GM19328 (cell line): ENCODE measurements at regions not wholly inside any gene's neighbourhood (a gene's known extent, or its start where the extent isn't known, plus 50 kb on each side); places are given as distances from the start of the nearest gene placed in this dataset.

ENCODE experiments used
- ATAC-seq: cut with Tn5 transposase; IDR thresholded peaks from one replicate; pipeline ENCODE4 v1.9.1; 2021; ENCODE audit warnings: mild to moderate bottlenecking, moderate library complexity; ENCODE audit not compliant: unreplicated experiment

GRCh38 chr6:133630651-133631050 lies 258.3 kb upstream of the TCF21 start:
- no peak for ATAC-seq

- no peak for ATAC-seq
Observed at GRCh38 chr6:133631421-133631820, 257.5 kb upstream of the TCF21 start.

GRCh38 chr6:133632206-133632605 lies 256.7 kb upstream of the TCF21 start:
- no peak for ATAC-seq

- no peak for ATAC-seq
Observed at GRCh38 chr6:133632906-133633305, 256.0 kb upstream of the TCF21 start.

- no peak for ATAC-seq
Observed at GRCh38 chr6:133634474-133634873, 254.4 kb upstream of the TCF21 start.

GRCh38 chr6:133635447-133635846 lies 253.5 kb upstream of the TCF21 start:
- ATAC-seq, result no peak

GRCh38 chr6:133637436-133637835 lies 251.5 kb upstream of the TCF21 start:
- no peak for ATAC-seq

- no peak for ATAC-seq
Observed at GRCh38 chr6:133637874-133638273, 251.0 kb upstream of the TCF21 start.

- ATAC-seq, result no peak
Observed at GRCh38 chr6:133641104-133641503, 247.8 kb upstream of the TCF21 start.

- no peak for ATAC-seq
Observed at GRCh38 chr6:133644548-133644891, 244.4 kb upstream of the TCF21 start.

GRCh38 chr6:133644892-133645619 lies 243.9 kb upstream of the TCF21 start:
- no peak for ATAC-seq

- ATAC-seq, result no peak
Observed at GRCh38 chr6:133645966-133646740, 242.8 kb upstream of the TCF21 start.

GRCh38 chr6:133648581-133648980 lies 240.3 kb upstream of the TCF21 start:
- no peak for ATAC-seq

GRCh38 chr6:133671376-133671775 lies 217.5 kb upstream of the TCF21 start:
- ATAC-seq, result no peak

- ATAC-seq, result no peak
Observed at GRCh38 chr6:133673056-133673455, 215.9 kb upstream of the TCF21 start.

GRCh38 chr6:133674661-133675060 lies 214.3 kb upstream of the TCF21 start:
- ATAC-seq, result no peak

- no peak for ATAC-seq
Observed at GRCh38 chr6:133680994-133681393, 207.9 kb upstream of the TCF21 start.

- ATAC-seq, result no peak
Observed at GRCh38 chr6:133681891-133682290, 207.0 kb upstream of the TCF21 start.

- no peak for ATAC-seq
Observed at GRCh38 chr6:133682506-133683307, 206.2 kb upstream of the TCF21 start.

- ATAC-seq, result no peak
Observed at GRCh38 chr6:133683308-133683580, 205.7 kb upstream of the TCF21 start.

- no peak for ATAC-seq
Observed at GRCh38 chr6:133683606-133684005, 205.3 kb upstream of the TCF21 start.
